ENCODE measurements at regions not wholly inside any gene's neighbourhood (a gene's known extent, or its start where the extent isn't known, plus 50 kb on each side); places are given as distances from the start of the nearest gene placed in this dataset.

- Histone ChIP-seq H3K4me3 (no peak overlapping the region), H3K27me3 (no peaks in the 10 kb centered on the region), H3K4me1 (ENCODE audit: insufficient read depth) (no peaks in the 10 kb centered on the region), H3K27ac (no peak overlapping the region), H3K9me3 (no peaks in the 10 kb centered on the region), H3K36me3 (no peaks in the 10 kb centered on the region)
- WGBS, 3 donors: 84 to 88% (median 85%) methylated on average over 2 of the region's 2 CpGs
- no peak for TF ChIP-seq EP300 (IDR thresholded peaks at IDR 0.05)
- no peak for TF ChIP-seq POLR2A (IDR thresholded peaks at IDR 0.05)
- no peak for TF ChIP-seq CTCF (IDR thresholded peaks at IDR 0.05)
- DNase-seq: no peak
- intact Hi-C loops (cut with DNase I): no loop called here
These were observed 156.7 kb upstream of the TENT5A start for GRCh38 chr6:81909162-81909561.

GRCh38 chr6:81906709-81907204 is 154.3 kb upstream of the TENT5A start:
- intact Hi-C loops (cut with DNase I): no loop called here
- TF ChIP-seq CTCF (IDR thresholded peaks at IDR 0.05) (no peak), POLR2A (IDR thresholded peaks at IDR 0.05) (no peak), EP300 (IDR thresholded peaks at IDR 0.05) (no peak)
- H3K4me3 ChIP-seq: no peak overlapping the region
- DNase-seq: no peak
- no peaks in the 10 kb centered on the region for H3K9me3 ChIP-seq
- no peaks in the 10 kb centered on the region for H3K27me3 ChIP-seq
- WGBS, 3 donors: 75 to 97% (median 88%) methylated on average over 2 of the region's 2 CpGs
- no peaks in the 10 kb centered on the region for H3K4me1 ChIP-seq (ENCODE audit: insufficient read depth)
- H3K27ac ChIP-seq: no peak overlapping the region
- H3K36me3 ChIP-seq: no peaks in the 10 kb centered on the region

GRCh38 chr6:81906041-81906440 is 153.6 kb upstream of the TENT5A start:
- no peak for DNase-seq
- intact Hi-C loops (cut with DNase I): no loop called here
- Histone ChIP-seq H3K4me3 (no peak overlapping the region), H3K9me3 (no peaks in the 10 kb centered on the region), H3K27me3 (no peaks in the 10 kb centered on the region), H3K27ac (no peak overlapping the region), H3K4me1 (ENCODE audit: insufficient read depth) (no peaks in the 10 kb centered on the region), H3K36me3 (no peaks in the 10 kb centered on the region)
- WGBS, 3 donors: 92 to 97% (median 97%) methylated on average over 3 of the region's 3 CpGs
- no peak for TF ChIP-seq CTCF (IDR thresholded peaks at IDR 0.05)
- no peak for TF ChIP-seq EP300 (IDR thresholded peaks at IDR 0.05)
- TF ChIP-seq POLR2A (IDR thresholded peaks at IDR 0.05): no peak

GRCh38 chr6:81901551-81901966 is 149.1 kb upstream of the TENT5A start:
- WGBS, 3 donors: 13 to 34% (median 16%) methylated on average over 1 of the region's 1 CpG
- H3K36me3 ChIP-seq: no peaks in the 10 kb centered on the region
- H3K4me3 ChIP-seq: no peak overlapping the region
- no peaks in the 10 kb centered on the region for H3K27me3 ChIP-seq
- H3K27ac ChIP-seq: peak overlapping the region in 1 of 2 donors; percentile 55
- TF ChIP-seq POLR2A (IDR thresholded peaks at IDR 0.05) (no peak), CTCF (IDR thresholded peaks at IDR 0.05) (no peak)
- peak in 4 of 5 donors; percentile 17 to 40 (median 35) for DNase-seq
- H3K9me3 ChIP-seq: no peaks in the 10 kb centered on the region
- intact Hi-C loops (cut with DNase I): no loop called here
- H3K4me1 ChIP-seq (ENCODE audit: insufficient read depth): peaks cover 7% of the 10 kb centered on the region
